ENCODE measurements at regions not wholly inside any gene's neighbourhood (a gene's known extent, or its start where the extent isn't known, plus 50 kb on each side); places are given as distances from the start of the nearest gene placed in this dataset.

- DNase-seq (no peak), ATAC-seq (no peak)
- ChIA-PET POLR2A (no interaction called here), CTCF (no interaction called here)
- H3K4me1 Mint-ChIP-seq, result peaks cover 41% of the 10 kb centered on the region
- H3K36me3 Mint-ChIP-seq (ENCODE audit: low read depth), result peaks cover 2% of the 10 kb centered on the region
- no peaks in the 10 kb centered on the region for H3K27me3 Mint-ChIP-seq
- intact Hi-C loops (cut with DNase I, micrococcal nuclease), result no loop called here
- H3K27ac Mint-ChIP-seq, result no peak overlapping the region
- no peaks in the 10 kb centered on the region for H3K9me3 Mint-ChIP-seq (ENCODE audit: low read depth)
- H3K4me3 Mint-ChIP-seq, result no peak overlapping the region
Measured at GRCh38 chrX:65610481-65610880, 57.0 kb upstream of the MSN start.

DNA sequence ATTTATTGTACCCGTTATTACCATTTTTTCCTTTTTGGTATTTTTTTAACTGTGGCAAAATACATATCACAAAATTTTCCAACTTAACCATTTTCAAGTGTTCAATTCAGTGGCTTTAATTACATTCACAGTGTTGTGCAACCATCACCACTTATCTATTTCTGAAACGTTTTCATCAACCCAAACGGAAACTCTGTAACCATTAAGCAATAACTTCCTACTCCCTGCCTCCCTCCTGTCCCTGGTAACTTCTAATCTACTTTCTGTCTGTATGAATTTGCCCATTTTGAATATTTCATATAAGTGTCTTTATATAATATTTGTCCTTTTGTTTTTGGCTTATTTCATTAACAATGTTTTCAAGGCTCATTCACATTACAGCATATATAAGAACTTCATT is 57.4 kb upstream of the MSN start:
- no peaks in the 10 kb centered on the region for H3K27me3 Mint-ChIP-seq
- no peak overlapping the region for H3K27ac Mint-ChIP-seq
- POLR2A ChIA-PET, result no interaction called here
- intact Hi-C loops (cut with DNase I, micrococcal nuclease), result no loop called here
- CTCF ChIA-PET, result no interaction called here
- no peak for ATAC-seq
- no peaks in the 10 kb centered on the region for H3K9me3 Mint-ChIP-seq (ENCODE audit: low read depth)
- H3K4me1 Mint-ChIP-seq, result peaks cover 45% of the 10 kb centered on the region
- H3K36me3 Mint-ChIP-seq (ENCODE audit: low read depth), result peaks cover 4% of the 10 kb centered on the region
- no peak overlapping the region for H3K4me3 Mint-ChIP-seq
- DNase-seq, result no peak

GRCh38 chrX:65609237-65609636 is 58.2 kb upstream of the MSN start:
- H3K4me3 Mint-ChIP-seq, result no peak overlapping the region
- no peaks in the 10 kb centered on the region for H3K27me3 Mint-ChIP-seq
- DNase-seq, result no peak
- H3K9me3 Mint-ChIP-seq (ENCODE audit: low read depth), result no peaks in the 10 kb centered on the region
- H3K4me1 Mint-ChIP-seq, result peaks cover 53% of the 10 kb centered on the region
- no peak for ATAC-seq
- intact Hi-C loops (cut with DNase I, micrococcal nuclease), result no loop called here
- peaks cover 4% of the 10 kb centered on the region for H3K36me3 Mint-ChIP-seq (ENCODE audit: low read depth)
- no peak overlapping the region for H3K27ac Mint-ChIP-seq
- POLR2A ChIA-PET, result no interaction called here
- CTCF ChIA-PET, result interaction anchor here (1.0 to 2.9 kb wide), 2 partner anchors 13 to 92 kb away, joined by 3 to 12 read pairs; no protein-coding TSS in a partner anchor

DNA sequence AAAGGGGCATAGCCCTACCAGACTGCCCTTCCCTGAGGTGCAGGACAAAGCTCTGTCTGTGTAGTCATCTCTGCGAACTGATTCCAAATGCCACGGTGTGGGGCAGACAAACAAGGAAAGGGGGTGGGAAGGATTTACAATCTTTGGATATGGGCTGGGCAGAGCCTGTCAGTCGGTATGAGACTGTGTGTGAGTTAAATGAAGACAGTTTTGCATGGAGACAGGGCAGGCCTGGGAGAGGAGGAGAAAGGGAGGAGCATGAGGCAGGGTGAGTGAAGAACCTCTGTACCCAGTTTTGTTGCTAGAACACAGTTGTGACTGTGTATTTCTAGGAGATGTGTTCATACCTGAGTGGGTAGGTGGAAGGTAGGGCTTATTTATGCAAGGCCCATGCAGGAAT is 59.4 kb upstream of the MSN start:
- POLR2A ChIA-PET, result no interaction called here
- CTCF ChIA-PET, result interaction anchor here (2.9 kb wide), 1 partner anchor 11 kb away, joined by 12 read pairs; no protein-coding TSS in a partner anchor
- H3K4me1 Mint-ChIP-seq, result peaks cover 57% of the 10 kb centered on the region

GRCh38 chrX:65607070-65607742 is 60.2 kb upstream of the MSN start:
- DNase-seq, result peak; percentile 46
- no peaks in the 10 kb centered on the region for H3K9me3 Mint-ChIP-seq (ENCODE audit: low read depth)
- no peaks in the 10 kb centered on the region for H3K27me3 Mint-ChIP-seq
- ATAC-seq, result peak; percentile 98
- ChIA-PET POLR2A (interaction anchor here (0.7 to 0.9 kb wide), 3 partner anchors 11 to 99 kb away, joined by 3 to 5 read pairs (median 3); no protein-coding TSS in a partner anchor), CTCF (interaction anchor here (0.7 to 2.9 kb wide), 4 partner anchors 11 to 379 kb away, joined by 3 to 12 read pairs (median 4); no protein-coding TSS in a partner anchor)
- H3K4me3 Mint-ChIP-seq, result no peak overlapping the region
- intact Hi-C loops (cut with DNase I, micrococcal nuclease), result loop anchor here (1.0 to 2.0 kb wide), 2 partner anchors 11 to 60 kb away; partner anchors contain the start of gene MSN (in 1 of the 2)
- peak overlapping the region; percentile 90 for H3K27ac Mint-ChIP-seq
- peaks cover 65% of the 10 kb centered on the region for H3K4me1 Mint-ChIP-seq
- H3K36me3 Mint-ChIP-seq (ENCODE audit: low read depth), result peaks cover 4% of the 10 kb centered on the region

More for the DNA sequence above, 59.4 kb upstream of the MSN start:
- DNase-seq (no peak), ATAC-seq (no peak)
- intact Hi-C loops (cut with DNase I, micrococcal nuclease), result no loop called here
- H3K27me3 Mint-ChIP-seq, result no peaks in the 10 kb centered on the region
- H3K9me3 Mint-ChIP-seq (ENCODE audit: low read depth), result no peaks in the 10 kb centered on the region
- peak overlapping the region; percentile 66 for H3K27ac Mint-ChIP-seq
- no peak overlapping the region for H3K4me3 Mint-ChIP-seq
- H3K36me3 Mint-ChIP-seq (ENCODE audit: low read depth), result peaks cover 4% of the 10 kb centered on the region

DNA sequence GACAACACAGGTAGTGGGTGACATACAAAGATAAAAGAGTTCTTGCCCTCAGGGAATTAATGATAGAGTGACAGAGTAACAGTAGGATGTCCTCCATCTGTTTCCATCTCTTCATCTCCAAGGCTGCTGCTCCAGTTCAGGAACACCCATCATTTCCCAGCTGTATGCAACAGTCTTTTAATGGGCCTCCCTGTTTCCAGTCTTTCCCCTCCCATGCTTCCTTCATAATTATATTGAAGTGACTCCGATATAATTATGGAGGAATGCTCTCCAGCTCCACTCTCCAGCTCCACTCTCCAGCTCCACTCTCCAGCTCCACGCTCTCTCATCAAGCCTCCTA is 65.3 kb upstream of the MSN start:
- DNase-seq (no peak), ATAC-seq (no peak)
- CTCF ChIA-PET, result interaction anchor here (1.2 to 1.4 kb wide), 2 partner anchors 65 to 72 kb away, joined by 4 read pairs; partner anchors contain the start of gene MSN
- Mint-ChIP-seq H3K4me3 (no peak overlapping the region), H3K9me3 (ENCODE audit: low read depth) (no peaks in the 10 kb centered on the region), H3K36me3 (ENCODE audit: low read depth) (peaks cover 4% of the 10 kb centered on the region), H3K27ac (peak overlapping the region; percentile 89), H3K27me3 (no peaks in the 10 kb centered on the region), H3K4me1 (peaks cover 80% of the 10 kb centered on the region)
- intact Hi-C loops (cut with DNase I, micrococcal nuclease), result no loop called here
- POLR2A ChIA-PET, result no interaction called here

DNA sequence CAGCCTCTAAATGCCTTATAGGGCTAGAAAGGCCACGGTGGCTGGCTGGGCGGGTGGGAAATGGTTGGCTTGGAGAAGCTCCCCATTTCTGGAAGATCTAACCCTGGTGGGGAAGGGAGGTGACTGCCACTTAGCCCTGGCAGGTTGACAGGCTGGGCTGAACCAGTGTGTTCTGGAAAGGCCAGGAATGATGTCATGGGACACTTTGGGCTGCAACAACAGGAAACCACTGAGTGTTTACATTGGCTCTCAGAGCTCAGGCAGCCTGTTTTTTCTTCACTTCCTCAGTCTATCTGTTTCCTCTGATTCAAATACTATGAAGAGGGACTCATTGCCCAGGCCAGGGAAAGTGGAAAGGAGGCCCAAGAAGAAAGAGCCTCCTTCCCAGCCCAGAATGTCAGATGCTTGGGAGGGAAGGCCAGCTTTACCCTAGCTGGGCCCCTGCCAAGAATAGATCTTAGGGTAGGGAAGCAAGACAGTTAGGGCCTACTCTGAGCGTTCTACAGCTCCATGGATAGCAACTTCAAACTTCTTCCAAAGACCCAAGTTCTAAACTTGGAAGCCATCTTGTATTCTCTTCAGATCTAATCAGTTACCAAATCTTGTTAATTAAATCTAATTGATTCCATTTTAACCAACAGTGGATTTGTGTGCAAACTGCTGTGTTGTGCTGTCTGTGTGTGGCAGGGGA is 65.8 kb upstream of the MSN start:
- H3K4me1 Mint-ChIP-seq, result peaks cover 80% of the 10 kb centered on the region
- H3K27ac Mint-ChIP-seq, result peak overlapping the region; percentile 89
- H3K27me3 Mint-ChIP-seq, result no peaks in the 10 kb centered on the region
- ChIA-PET CTCF (interaction anchor here (1.0 to 1.4 kb wide), 3 partner anchors 66 to 72 kb away, joined by 3 to 4 read pairs (median 4); partner anchors contain the start of gene MSN), POLR2A (interaction anchor here (0.8 kb wide), 1 partner anchor 65 kb away, joined by 5 read pairs; no protein-coding TSS in a partner anchor)
- DNase-seq (peak; percentile 66), ATAC-seq (peak; percentile 70)
- H3K9me3 Mint-ChIP-seq (ENCODE audit: low read depth), result no peaks in the 10 kb centered on the region
- peaks cover 4% of the 10 kb centered on the region for H3K36me3 Mint-ChIP-seq (ENCODE audit: low read depth)
- peak overlapping the region; percentile 12 for H3K4me3 Mint-ChIP-seq
- intact Hi-C loops (cut with DNase I, micrococcal nuclease), result no loop called here

GRCh38 chrX:65601126-65601525 is 66.3 kb upstream of the MSN start:
- Mint-ChIP-seq H3K27me3 (no peaks in the 10 kb centered on the region), H3K27ac (peak overlapping the region; percentile 89), H3K4me1 (peaks cover 85% of the 10 kb centered on the region), H3K36me3 (ENCODE audit: low read depth) (peaks cover 4% of the 10 kb centered on the region), H3K9me3 (ENCODE audit: low read depth) (no peaks in the 10 kb centered on the region), H3K4me3 (peak overlapping the region; percentile 12)
- ATAC-seq, result peak; percentile 56
- intact Hi-C loops (cut with DNase I, micrococcal nuclease), result no loop called here
- peak; percentile 44 for DNase-seq
- CTCF ChIA-PET, result interaction anchor here (0.6 to 1.1 kb wide), 4 partner anchors 11 to 121 kb away, joined by 3 to 4 read pairs (median 3); no protein-coding TSS in a partner anchor
- POLR2A ChIA-PET, result interaction anchor here (0.8 to 0.9 kb wide), 2 partner anchors 66 to 385 kb away, joined by 3 to 5 read pairs; no protein-coding TSS in a partner anchor

DNA sequence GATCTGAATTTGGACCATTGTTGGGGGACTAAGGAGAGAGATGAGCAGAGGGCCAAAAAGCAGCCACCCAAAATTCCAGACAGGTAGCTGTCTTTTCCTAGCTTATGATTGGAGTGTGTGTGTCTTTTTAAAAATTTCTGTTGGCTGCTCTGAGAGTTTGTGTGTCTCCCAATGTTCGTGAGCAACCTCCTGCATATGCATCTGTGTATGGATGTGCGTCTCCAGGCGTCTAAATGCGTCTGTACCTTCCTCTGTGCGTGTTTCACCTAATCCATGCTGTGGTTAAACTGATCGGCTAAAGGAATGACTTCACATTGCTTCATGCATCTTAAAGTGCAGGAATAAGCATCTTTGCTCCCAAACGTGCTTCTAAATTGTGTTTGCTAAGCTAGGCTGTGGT is 65.5 kb upstream of the LAS1L start:
- peaks cover 83% of the 10 kb centered on the region for H3K4me1 Mint-ChIP-seq
- H3K27me3 Mint-ChIP-seq, result no peaks in the 10 kb centered on the region
- H3K4me3 Mint-ChIP-seq, result peak overlapping the region; percentile 4
- ChIA-PET CTCF (interaction anchor here (0.6 to 1.1 kb wide), 2 partner anchors 12 to 138 kb away, joined by 3 read pairs; no protein-coding TSS in a partner anchor), POLR2A (interaction anchor here (0.9 kb wide), 1 partner anchor 386 kb away, joined by 3 read pairs; no protein-coding TSS in a partner anchor)
- intact Hi-C loops (cut with DNase I, micrococcal nuclease), result no loop called here
- peaks cover under 1% of the 10 kb centered on the region for H3K36me3 Mint-ChIP-seq (ENCODE audit: low read depth)
- no peaks in the 10 kb centered on the region for H3K9me3 Mint-ChIP-seq (ENCODE audit: low read depth)
- DNase-seq (no peak), ATAC-seq (no peak)
- peak overlapping the region; percentile 55 for H3K27ac Mint-ChIP-seq

- no peaks in the 10 kb centered on the region for H3K27me3 Mint-ChIP-seq
- ATAC-seq, result no peak
Measured at GRCh38 chrX:65598559-65599147, 64.1 kb upstream of the LAS1L start.

More at GRCh38 chrX:65598559-65599147, 64.1 kb upstream of the LAS1L start:
- no peaks in the 10 kb centered on the region for H3K36me3 Mint-ChIP-seq (ENCODE audit: low read depth)
- POLR2A ChIA-PET, result interaction anchor here (1.4 kb wide), 1 partner anchor 108 kb away, joined by 5 read pairs; no protein-coding TSS in a partner anchor
- DNase-seq, result no peak
- CTCF ChIA-PET, result interaction anchor here (0.8 kb wide), 1 partner anchor 73 kb away, joined by 3 read pairs; no protein-coding TSS in a partner anchor
- no peaks in the 10 kb centered on the region for H3K9me3 Mint-ChIP-seq (ENCODE audit: low read depth)
- peaks cover 83% of the 10 kb centered on the region for H3K4me1 Mint-ChIP-seq
- H3K4me3 Mint-ChIP-seq, result peak overlapping the region; percentile 69
- intact Hi-C loops (cut with DNase I, micrococcal nuclease), result loop anchor here (5.0 to 10.0 kb wide), 4 partner anchors 124 to 446 kb away; partner anchors contain the start of gene VSIG4 (in 1 of the 2)
- H3K27ac Mint-ChIP-seq, result peak overlapping the region; percentile 82

Measured in activated CD4-positive, alpha-beta T cell treated with anti-CD3 and anti-CD28 coated beads for 36 hours (primary cell).